AG08395 (cell line): ENCODE measurements at regions not wholly inside any gene's neighbourhood (a gene's known extent, or its start where the extent isn't known, plus 50 kb on each side); places are given as distances from the start of the nearest gene placed in this dataset.
"Not testable (repeated sequence)": the region's sequence is repeated elsewhere in the genome, so short reads cannot be mapped to it uniquely, and the experiment has no call there.

Experiments used
- DNase-seq: peaks from one replicate; pipeline ENCODE4 v3.0.0; 2012; ENCODE audit warnings: mixed read lengths, low spot score

- no peak for DNase-seq
These were observed 129.8 kb upstream of the COL5A2 start for GRCh38 chr2:189309331-189309730.

GRCh38 chr2:189312211-189312610, 129.1 kb upstream of the WDR75 start:
- no peak for DNase-seq

- no peak for DNase-seq
These were observed 128.6 kb upstream of the WDR75 start for GRCh38 chr2:189312643-189313042.

GRCh38 chr2:189318761-189319160, 122.5 kb upstream of the WDR75 start:
- no peak for DNase-seq

GRCh38 chr2:189319424-189319823, 121.8 kb upstream of the WDR75 start:
- DNase-seq = not testable (repeated sequence)

- DNase-seq = peak; percentile 18
These were observed 113.1 kb upstream of the WDR75 start for GRCh38 chr2:189327879-189328847.

DNA sequence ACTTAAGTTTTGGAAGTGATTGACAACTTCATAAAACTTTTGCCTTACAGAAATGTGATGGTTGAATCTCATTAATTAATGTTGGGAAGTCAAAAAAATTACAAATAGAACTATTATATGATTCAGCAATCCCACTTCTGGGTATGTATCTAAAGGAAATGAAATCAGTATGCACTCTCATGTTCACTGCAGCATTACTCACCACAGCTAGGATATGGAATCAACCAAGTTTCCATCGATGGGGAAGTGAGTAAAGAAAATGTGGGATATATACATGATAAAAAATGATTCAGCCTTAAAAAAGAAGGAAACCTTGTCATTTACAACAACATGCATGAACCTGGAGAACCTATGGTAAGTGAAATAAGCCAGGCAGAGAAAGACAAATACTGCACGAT, 112.4 kb upstream of the WDR75 start:
- no peak for DNase-seq

DNA sequence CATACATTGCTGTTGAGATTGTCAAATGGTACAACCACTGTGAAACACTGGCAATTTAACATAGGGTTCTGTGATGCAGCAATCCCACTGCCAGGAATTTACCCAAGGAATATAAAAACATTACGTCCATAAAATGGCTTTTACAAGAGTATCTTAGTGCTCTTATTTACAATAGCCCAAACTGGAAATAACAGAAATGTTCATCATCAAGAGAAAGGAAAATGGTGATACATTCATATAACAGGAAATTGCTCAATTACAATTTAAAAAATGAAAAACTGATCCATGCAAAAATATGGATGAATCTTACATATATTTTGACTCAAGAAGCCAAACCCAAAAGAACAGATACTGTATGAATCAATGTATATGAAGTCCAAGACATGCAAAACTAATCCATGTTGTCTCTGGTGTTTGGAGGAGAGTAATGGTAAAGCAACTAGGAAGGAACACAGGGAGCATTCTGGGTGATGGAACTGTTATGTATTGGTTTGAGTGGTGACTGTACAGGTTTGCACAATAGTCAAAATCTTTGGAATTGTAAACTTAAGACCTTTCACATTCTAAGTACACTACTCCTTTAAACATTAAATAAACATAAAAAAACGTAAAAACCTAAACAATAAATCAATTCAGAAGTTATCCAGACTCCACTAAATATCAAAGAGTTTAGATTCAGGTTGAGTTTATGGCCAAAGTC, 104.8 kb upstream of the WDR75 start:
- DNase-seq = no peak

DNA sequence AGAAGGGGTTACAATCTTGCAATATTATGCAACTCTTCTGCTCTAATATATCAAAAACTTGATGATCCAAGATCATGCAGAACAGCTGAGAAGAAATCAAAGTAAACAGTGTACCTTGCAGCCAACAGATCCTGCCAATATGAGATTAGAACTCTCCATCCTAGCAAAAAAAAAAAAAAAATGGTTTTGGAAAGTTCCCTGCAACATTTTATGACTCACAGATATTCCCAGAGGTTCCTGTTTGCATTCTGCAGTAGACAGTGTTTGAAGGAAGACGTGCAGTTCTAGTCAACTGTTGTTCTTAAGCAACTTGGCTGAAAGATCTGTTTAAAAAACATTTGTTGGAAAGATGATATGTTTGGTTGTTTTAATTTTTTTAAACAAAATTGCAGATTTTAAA, 103.6 kb upstream of the WDR75 start:
- peak; percentile 62 for DNase-seq

DNA sequence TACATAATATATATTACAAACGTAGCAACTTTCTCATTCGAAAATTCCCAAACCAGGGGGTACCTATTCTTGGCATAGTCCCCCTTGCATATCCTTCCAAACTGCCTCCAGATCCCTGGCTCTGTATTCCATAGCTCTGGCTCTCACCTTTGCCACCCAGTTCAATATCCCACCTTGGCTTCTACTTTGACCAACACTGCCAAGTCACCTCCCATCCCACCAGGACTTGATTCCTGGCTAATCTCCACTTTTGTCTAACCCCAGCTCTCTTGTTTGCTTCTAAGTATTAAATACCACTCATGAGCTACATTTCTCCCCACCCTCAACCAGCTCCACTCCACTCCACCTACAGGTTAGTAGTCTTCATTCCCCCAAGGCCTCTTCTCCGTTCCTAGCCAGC, 103.2 kb upstream of the WDR75 start:
- no peak for DNase-seq

- DNase-seq = no peak
These were observed 100.2 kb upstream of the WDR75 start for GRCh38 chr2:189341077-189341476.

DNA sequence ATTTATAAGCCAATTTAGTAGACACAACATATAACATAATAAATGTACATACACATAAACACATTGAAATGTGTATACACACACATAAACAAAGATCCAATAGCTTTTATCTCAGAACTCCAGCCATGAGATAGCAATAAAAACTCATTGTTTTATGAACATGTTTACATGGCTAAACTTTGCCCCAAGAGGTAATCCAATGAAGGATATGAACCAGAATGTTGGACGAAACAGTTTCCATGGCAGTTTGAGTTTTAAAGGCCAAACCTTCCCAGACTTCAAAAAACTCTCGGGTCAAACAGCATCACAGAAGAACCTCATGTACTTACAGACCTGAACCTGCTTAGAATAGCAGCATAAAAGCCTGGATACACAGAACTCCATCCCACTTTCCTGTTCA, 97.2 kb upstream of the WDR75 start:
- DNase-seq = no peak

GRCh38 chr2:189347540-189347939, 93.7 kb upstream of the WDR75 start:
- DNase-seq = peak; percentile 86

- DNase-seq = no peak
These were observed 92.9 kb upstream of the WDR75 start for GRCh38 chr2:189348369-189348768.

DNA sequence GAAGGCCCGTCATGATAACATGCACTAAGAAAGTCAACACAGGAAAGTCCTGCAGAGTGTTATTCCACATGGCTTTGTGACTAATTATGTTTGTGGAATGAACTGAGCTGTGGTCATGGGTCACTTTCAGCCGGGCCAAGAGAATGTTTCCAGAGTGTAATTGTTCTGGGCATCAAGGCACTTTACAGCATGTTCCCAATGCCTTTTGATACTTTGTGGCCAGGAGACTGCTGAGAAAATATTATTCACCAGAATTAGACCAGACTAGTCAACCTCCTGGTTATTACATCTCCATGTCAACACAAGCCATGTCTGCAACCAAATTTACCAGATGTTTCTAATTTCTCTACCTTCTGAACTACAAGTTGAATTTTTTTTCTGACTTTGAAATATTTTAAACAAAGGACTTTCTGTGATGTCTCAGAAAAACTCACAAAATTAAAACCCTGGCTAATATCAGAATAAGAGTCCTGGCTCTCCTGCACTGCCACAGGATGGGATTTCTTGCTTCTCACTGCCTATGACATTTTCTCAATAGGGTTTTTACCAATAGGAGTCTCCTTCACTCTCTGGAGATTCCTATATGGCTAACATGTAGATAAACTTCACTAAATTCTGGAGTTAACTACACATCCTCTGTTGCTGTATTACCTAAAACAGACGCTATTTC, 90.6 kb upstream of the WDR75 start:
- peak; percentile 84 for DNase-seq

DNA sequence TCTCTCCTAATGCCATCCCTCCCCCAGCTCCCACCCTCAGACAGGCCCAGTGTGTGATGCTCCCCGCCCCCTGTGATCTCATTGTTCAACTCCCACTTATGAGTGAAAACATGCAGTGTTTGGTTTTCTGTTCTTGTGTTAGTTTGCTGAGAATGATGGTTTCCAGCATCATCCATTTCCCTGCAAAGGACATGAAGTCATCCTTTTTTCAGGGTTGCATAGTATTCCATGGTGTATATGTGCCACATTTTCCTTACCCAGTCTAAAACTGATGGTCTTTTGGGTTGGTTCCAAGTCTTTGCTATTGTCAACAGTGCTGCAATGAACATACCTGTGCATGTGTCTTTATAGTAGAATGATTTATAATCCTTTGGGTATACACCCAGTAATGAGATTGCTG, 89.3 kb upstream of the WDR75 start:
- DNase-seq = not testable (repeated sequence)

GRCh38 chr2:189357375-189357774, 83.9 kb upstream of the WDR75 start:
- DNase-seq = not testable (repeated sequence)

DNA sequence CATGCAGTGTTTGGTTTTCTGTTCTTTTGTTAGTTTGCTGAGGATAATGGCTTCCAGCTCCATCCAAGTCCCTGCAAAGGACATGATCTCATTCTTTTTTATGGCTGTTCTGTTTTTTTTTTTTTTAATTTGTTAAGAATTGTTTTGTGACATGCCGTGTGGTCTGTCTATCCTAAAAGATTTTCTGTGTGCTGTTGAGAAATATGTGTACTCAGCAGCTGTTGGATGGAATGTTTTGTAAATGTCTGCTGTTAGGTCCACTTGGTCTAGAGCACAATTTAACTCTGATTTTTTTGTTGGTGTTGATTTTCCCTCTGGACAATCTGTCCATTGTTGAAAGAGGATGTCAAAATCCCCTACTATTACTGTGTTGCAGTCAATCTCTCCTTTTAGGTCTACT, 80.4 kb upstream of the WDR75 start:
- DNase-seq = no peak

- no peak for DNase-seq
These were observed 79.0 kb upstream of the WDR75 start for GRCh38 chr2:189362283-189362682.

DNA sequence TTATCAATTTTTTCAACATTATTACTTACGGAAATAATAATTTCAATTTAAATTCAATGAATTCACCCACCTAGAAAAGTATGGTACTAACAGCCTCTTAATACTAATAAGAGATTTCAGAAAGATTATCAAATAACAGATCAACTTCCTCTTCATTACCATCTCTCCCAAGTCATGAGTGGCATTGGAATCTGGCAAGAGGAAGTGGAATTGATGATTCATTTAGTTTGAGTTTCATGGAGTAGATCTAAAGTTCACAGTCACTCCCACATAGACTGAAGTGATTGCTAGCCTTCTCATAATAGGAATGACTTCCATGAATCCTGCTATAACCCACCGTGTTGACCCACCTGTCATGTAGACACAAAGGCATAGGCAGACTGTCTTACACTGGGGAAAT, 77.7 kb upstream of the WDR75 start:
- DNase-seq = peak; percentile 48

DNA sequence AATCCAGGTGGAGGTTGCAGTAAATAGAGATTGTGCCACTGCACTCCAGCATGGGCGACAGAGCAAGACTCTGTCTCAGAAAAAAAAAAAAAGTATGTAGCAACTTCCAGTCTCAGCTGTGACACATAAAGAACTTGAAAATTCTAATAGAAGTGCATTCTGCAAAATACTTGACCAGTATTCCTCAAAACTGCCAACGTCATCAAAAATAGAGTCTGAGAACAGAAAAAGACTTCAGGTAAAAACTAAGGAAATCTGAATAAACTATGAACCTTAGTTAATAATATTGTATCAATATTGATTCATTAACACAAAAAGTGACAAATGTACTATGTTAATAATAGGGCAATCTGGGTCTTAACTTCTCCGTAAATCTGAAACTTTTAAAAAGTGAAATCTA, 76.7 kb upstream of the WDR75 start:
- DNase-seq = no peak

DNA sequence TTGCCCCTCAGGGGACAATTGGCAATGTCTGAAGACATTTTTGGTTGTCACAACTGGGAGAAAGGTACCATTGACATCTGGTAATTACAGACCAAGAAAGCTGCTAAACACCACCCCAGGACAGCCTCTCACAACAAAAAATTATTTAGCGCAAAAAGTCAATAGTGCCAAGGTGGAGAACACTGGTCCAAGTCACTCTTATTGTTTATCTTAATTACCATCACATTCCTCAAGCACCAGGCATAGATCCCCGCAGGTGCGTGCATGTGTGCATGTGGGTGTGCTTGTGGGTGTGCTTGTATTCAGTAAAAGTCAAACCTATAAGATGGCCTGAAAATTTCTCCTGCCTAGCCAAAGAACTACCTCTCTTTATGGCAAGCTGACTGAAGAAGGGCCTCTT, 74.9 kb upstream of the WDR75 start:
- DNase-seq = no peak

GRCh38 chr2:189367343-189367742, 73.9 kb upstream of the WDR75 start:
- no peak for DNase-seq
